GM12892 (cell line): ENCODE measurements at regions not wholly inside any gene's neighbourhood (a gene's known extent, or its start where the extent isn't known, plus 50 kb on each side); places are given as distances from the start of the nearest gene placed in this dataset.

ENCODE experiments used
- DNase-seq: peaks from one replicate; pipeline ENCODE4 v3.0.0; 2011; ENCODE audit not compliant: insufficient read length
- FAIRE-seq: peaks from 2 replicates; lab custom pipeline; 2011; peaks lifted over from hg19 to GRCh38; lab: Jason Lieb, UNC
- POLR2A ChIP-seq: IDR thresholded peaks from 2 replicates; pipeline ENCODE4 v1.6.1; 2011; ENCODE audit warnings: low read depth, low read length, control low read depth
- POLR2AphosphoS5 ChIP-seq: IDR thresholded peaks from 2 replicates; pipeline ENCODE4 v1.6.1; 2011; ENCODE audit warnings: low read depth, low read length, control low read depth
- TAF1 ChIP-seq: IDR thresholded peaks from 2 replicates; pipeline ENCODE4 v1.6.1; 2011; ENCODE audit warnings: low read depth, mild to moderate bottlenecking, control low read depth, low read length, borderline replicate concordance

DNA sequence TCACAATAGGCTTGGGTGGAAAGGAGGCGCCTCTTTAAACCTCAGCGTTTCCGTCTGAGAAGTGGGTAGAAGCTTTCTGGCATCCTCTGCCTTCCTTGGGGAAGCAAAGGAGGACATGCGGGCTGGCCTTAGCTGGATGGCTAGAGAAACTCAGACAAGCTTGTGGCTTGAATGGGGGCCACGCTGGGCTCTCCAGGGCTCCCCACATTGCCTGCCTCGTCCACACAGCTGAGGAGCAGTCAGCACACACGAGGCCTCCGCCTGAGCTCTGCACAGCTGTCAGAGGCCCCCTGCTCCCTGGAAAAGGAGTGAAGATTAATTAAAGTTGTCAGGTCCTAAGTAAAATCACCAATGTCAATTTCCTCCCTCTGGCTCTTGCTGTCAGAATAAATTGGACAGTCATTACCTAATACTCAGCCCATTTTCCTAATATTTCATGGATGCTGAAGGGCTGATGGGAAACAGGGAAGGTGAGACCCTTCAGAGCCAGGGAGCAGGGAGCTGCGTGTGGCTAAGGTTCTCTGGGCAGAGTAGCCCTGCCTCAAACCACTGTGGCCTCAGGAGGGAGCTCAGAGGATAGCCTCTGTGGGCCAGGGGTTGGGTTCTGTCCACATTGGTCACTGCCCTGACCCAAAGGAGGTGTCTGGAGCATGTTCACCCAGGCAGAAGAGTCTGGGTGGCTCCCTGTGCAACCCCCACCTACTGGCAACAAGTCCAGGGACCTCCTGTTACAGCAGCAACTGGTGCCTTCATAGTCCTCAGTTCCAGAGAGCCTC lies 118.3 kb upstream of the CD82 start:
- no peak for TF ChIP-seq POLR2A
- no peak for TF ChIP-seq TAF1
- TF ChIP-seq POLR2AphosphoS5, result no peak
- FAIRE-seq (no peak), DNase-seq (no peak)

DNA sequence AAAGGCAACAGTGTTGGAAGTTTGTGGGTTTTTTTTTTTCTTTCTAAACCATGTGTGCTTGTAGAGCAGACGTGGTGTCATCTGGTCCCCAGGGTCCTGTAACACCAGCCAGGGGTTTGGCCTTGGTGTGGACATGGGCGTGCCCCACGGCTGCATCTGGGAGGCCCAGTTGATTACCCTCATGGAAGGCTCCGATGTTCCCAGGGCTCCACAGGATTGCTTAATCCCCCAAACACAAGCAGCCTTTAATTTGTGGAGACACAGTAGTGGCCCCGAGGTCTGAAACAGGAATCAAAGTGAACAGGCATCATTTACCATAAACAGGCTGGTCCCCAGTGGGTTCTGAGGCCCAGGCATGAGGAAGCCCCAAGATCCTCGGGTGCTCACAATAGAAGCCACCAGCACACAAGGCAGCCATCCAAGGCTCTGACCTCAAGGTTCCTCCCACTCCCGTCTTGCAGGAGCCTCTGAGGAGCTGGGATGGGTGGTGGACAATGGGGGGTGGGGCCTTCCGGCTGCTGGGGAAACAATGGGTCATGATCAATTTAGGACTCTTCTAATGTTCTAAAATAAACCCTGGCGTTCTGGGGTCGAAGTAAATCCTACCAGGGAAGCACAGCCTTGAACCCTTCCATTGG lies 115.0 kb upstream of the CD82 start:
- FAIRE-seq, result no peak

DNA sequence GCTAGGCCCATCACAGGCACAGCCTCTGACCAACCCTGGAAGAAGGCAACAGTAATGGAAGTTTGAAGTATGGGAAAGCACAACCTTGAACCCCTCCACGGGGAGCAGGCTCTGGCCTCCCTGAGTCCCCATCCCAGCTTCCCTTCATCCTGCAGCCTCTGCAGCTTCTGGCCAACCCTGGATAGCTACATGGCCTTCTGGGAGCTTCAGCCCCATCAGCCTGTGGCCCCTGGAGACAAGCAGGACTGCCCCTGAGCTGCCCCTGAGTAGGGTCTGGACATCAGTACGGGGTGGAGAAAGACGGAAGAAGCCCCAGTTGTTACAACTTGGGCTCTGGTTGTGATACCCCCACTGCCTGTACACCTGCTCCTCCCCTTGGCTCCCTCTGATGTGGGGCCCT lies 113.8 kb upstream of the CD82 start:
- FAIRE-seq (no peak), DNase-seq (no peak)
- TF ChIP-seq POLR2AphosphoS5, result no peak
- no peak for TF ChIP-seq POLR2A
- no peak for TF ChIP-seq TAF1

More for the DNA sequence above, 115.0 kb upstream of the CD82 start:
- TF ChIP-seq TAF1 (no peak), POLR2AphosphoS5 (no peak)
- no peak for DNase-seq

DNA sequence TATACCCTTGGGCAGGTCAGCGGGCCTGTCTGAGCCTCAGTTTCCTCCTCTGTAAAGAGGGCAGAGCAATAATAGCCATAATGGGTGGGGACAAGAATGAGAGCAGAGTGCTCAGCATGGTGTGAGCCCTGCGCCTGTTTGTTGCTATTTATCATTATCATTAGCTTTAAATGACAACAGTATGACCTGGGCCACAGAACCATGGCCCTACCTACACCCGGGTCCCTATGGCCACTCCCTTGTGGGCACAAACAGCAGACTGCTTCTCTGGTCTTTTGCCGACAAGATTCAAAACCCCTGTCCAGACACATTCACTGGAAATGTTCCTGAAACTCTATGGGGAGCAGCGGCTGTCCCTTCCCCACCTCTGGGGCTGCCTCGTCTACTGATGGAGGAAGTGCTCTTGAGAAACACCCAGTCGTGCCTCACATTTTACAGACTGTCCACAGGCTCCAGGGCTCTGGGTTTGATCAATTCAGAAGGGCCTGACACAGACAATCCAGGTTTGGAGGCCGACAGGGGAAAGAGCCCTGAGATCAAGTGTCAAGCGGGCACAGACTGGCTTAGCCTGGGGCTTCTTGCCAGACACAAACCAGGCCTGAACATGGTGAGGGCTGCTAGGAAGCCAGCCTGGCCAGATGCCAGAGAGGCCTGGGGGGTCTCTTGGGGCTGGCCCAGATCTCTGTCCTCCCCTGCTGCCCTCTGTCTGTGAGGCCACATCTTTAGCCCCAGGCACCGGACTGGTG lies 112.5 kb upstream of the CD82 start:
- DNase-seq (no peak), FAIRE-seq (no peak)
- no peak for TF ChIP-seq POLR2A

DNA sequence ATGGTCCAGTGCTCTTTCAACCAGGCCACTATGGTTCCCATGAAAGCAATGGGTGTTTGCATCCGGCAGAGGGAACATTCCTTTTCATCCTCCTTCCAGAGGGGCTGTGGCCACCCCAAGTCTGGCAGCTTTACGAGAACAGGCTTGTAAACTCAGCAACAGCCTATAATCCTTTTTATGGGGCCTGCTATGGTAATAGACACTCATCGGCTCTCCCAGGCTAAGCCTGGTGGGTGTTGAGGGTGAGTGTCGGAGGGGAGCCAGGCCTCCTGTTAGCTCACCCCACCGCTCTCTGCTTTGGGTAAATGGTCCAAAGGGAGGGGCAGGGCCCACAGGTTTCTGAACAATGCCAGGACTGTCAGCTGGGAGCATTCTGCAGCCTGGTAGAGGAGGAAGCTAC lies 111.6 kb upstream of the CD82 start:
- DNase-seq (no peak), FAIRE-seq (no peak)
- no peak for TF ChIP-seq POLR2AphosphoS5
- TF ChIP-seq POLR2A, result no peak
- TF ChIP-seq TAF1, result no peak

DNA sequence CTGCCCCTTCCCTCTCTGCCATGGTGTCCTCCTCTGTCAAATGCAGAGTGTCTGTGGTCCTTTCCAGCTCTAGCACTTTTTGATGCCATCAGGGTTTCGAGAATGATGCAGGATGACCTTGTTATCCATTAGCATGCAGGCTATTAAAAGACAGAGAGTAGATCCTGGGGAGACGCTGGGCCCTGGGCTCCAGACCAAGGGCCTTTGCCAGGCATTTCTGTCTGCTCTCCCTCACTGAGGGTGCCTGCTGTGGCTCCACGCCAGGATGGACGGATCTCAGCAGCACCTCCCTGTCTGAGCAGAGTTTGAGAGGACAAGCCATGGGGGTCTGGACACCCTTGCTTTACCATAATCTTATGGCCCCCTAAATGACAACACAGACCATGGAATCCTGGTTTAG lies 110.8 kb upstream of the CD82 start:
- DNase-seq (no peak), FAIRE-seq (no peak)
- TF ChIP-seq TAF1 (no peak), POLR2A (no peak), POLR2AphosphoS5 (no peak)

DNA sequence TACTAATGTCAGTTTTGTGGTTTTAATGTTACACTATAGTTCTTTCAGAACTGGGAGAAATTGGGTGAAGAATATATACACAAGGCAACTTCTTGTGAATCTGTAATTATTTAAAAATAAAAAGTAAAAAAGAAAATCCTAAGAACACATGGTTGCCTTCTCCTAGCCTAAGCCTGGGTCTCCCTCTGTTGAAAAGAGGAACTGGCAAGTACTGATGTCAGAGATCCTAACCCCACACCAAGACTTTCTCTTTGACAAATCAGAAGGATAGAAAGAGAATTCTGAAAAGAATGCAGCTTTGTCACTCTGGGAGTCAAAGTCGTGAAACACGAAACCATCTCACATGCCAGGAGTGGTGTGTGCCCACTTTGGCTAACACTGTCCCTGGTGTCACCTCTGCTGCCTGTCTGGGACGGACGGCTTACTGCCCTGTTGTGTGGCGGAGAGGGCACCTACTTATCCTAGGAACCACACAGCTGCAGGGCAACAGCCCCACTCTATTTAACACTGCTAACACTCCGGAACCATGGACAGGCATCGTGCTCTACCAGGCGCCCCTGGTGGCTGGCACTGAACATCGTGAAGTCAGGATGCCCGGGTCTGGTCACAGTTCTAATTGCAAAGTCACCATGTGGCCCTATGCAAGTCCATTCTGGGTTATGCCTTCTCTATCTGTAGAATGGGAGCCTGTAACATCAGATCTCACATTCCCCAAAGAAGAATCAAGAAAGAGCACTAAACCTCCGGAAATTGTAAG lies 108.7 kb upstream of the CD82 start:
- no peak for DNase-seq
- TF ChIP-seq POLR2AphosphoS5 (no peak), TAF1 (no peak), POLR2A (no peak)
- FAIRE-seq, result peak; percentile 61

DNA sequence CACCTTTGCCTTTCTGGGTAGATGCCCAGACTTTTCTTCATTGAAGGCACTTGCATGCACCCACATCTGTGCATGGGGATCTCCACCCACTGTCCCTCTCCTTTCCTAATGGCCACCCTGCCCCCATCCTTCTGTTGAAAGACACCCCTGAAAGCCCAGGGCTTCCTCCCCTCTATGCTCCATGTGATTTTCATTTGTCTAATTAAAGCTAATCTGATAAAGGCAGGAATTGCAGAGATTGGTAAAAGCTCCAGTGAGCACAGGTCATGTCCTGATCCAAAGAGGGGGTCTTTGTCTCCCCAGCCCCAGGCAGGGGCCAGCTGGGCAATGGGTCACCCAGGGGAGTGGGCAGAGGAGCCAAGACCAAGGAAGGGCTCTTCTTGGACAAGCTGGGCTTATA lies 107.6 kb upstream of the CD82 start:
- FAIRE-seq (no peak), DNase-seq (no peak)
- TF ChIP-seq POLR2AphosphoS5, result no peak
- no peak for TF ChIP-seq TAF1
- no peak for TF ChIP-seq POLR2A

DNA sequence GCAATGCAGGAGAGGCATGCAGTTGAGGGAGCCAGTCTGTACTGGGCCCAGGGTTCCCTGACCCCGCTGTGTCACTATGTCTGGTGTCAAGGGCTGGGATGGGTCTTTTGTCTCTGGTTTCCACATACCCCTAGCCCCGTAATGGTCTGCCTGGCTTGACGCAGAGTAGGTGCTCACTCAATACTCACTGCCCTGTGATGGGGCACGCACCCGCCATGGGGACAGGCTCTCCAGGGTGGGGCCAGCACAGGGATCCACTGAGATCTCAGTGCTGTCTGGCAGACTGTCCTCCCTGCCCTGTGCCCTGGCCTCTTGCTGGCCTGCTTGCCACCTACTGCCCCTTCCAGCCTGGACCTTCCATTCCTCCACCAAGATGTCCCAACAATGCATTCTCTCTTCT lies 101.7 kb upstream of the CD82 start:
- FAIRE-seq, result no peak
- TF ChIP-seq POLR2A (no peak), POLR2AphosphoS5 (no peak), TAF1 (no peak)

DNA sequence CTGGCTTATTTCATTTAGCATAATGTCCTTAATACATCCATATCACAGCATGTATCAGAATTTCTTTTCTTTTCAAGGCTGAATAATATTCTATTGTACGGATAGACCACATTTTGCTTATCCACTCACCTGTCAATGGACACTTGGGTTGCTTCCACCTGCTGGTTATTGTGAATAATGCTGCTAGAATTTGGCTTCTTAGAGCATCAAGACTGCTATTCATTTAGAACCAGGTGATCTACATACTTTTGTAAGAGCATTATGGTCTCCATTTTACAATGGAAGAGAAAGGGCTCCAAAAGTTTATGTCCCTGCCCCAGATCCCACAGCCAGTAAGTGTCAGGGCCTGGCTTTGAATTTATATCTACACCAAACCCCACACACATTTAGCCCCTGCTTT lies 100.7 kb upstream of the CD82 start:
- FAIRE-seq (no peak), DNase-seq (no peak)
- TF ChIP-seq POLR2AphosphoS5, result no peak
- TF ChIP-seq TAF1, result no peak
- TF ChIP-seq POLR2A, result no peak

More for the DNA sequence above, 101.7 kb upstream of the CD82 start:
- no peak for DNase-seq

DNA sequence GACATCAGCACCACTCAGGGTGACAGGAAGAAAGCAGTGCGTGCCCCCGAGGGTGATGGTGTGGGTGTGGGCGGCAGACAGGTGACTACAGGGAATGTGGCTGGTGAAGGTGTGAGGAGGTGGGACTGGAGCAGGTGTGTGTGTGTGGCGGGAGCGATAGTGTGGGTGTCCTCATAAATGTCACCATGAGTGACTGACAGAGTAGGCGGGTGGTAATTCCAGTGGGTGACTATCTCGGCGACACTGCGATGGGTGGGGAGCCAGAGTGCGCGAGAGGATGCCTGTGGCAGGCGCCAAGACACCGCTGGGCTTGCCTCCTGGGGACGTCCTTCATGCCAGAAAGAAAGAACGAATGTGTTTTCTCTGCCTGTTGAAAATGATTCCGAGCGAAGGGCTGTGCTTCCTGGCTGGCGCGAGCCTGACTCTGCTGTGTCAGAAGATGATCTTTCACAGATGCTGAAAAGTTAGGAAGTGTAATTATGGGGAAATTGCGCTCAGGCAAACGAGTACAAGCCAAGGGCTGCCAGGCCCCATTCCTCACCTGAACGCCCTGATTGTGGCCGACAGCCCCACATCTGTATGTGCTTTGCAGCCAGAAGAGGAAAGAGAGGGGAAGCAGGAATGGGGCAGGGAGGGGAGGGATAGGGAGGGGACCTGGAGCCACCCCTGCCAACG lies 98.8 kb upstream of the CD82 start:
- DNase-seq, result no peak
- FAIRE-seq, result no peak

DNA sequence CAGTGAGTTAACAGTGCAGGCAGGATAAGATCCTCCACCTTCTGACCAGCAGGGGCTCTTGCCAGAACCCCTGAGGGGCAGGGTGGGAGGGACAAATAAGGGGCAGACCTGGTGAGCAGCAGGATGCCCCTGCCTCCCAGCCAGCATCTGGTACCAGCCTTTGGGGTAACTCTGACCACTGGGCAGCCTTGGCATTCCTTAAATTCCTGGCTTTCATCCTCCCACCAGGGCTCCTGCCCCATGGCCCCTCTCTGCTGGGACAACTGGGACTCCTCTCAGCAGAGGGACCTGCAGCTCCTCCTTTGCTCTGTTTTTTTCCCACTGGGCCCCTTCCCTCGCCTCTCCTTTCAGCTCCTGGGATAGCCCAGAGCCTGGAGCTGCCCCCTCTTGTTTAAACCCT lies 98.0 kb upstream of the CD82 start:
- FAIRE-seq (no peak), DNase-seq (no peak)
- no peak for TF ChIP-seq POLR2A
- no peak for TF ChIP-seq POLR2AphosphoS5
- no peak for TF ChIP-seq TAF1

More for the DNA sequence above, 98.8 kb upstream of the CD82 start:
- TF ChIP-seq POLR2AphosphoS5, result no peak
- no peak for TF ChIP-seq POLR2A
- no peak for TF ChIP-seq TAF1

DNA sequence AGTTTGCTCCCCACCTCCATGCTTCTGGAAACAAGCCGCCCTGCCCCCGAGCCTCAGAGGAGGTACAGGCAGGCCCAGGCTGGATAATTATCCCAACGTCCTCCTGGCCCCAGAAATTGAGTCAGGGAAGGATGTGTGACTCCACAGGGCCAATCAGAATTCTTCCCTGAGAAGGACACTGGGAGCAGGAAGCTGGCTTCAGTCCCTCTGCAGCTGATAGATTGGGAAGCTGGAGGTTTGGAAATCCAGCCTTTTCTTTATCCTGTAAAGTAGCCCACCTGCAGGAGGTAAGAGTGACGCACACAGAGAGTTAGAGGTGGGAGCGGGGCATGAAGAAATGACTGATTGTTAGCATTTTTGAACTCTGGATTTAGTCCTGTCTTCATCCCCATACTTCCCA lies 97.5 kb upstream of the CD82 start:
- FAIRE-seq (no peak), DNase-seq (no peak)
- TF ChIP-seq POLR2A, result no peak
